Stimulated activated CD8-positive, alpha-beta memory T cell treated with anti-CD3 and anti-CD28 coated beads, Interleukin-4, amount 100 ng/mL, for 48 hours (primary cell): ENCODE measurements at regions not wholly inside any gene's neighbourhood (a gene's known extent, or its start where the extent isn't known, plus 50 kb on each side); places are given as distances from the start of the nearest gene placed in this dataset.

ENCODE experiments used
- DNase-seq: peaks from one replicate; pipeline ENCODE4 v3.0.0-alpha.2; 2020

- DNase-seq = no peak
Measured at GRCh38 chr13:89936256-89936655, 1411.2 kb upstream of the MIR17HG start.

GRCh38 chr13:89937420-89937819 lies 1410.1 kb upstream of the MIR17HG start:
- no peak for DNase-seq

GRCh38 chr13:89940383-89940782 lies 1407.1 kb upstream of the MIR17HG start:
- DNase-seq = no peak

GRCh38 chr13:89943139-89943538 lies 1404.3 kb upstream of the MIR17HG start:
- no peak for DNase-seq

GRCh38 chr13:89950225-89950624 lies 1397.3 kb upstream of the MIR17HG start:
- DNase-seq = no peak

- no peak for DNase-seq
Measured at GRCh38 chr13:89951341-89951740, 1396.1 kb upstream of the MIR17HG start.

GRCh38 chr13:89953581-89953980 lies 1393.9 kb upstream of the MIR17HG start:
- no peak for DNase-seq

GRCh38 chr13:89955773-89956172 lies 1391.7 kb upstream of the MIR17HG start:
- no peak for DNase-seq

- DNase-seq = no peak
Measured at GRCh38 chr13:89959074-89959473, 1388.4 kb upstream of the MIR17HG start.

GRCh38 chr13:89965252-89965651 lies 1382.2 kb upstream of the MIR17HG start:
- no peak for DNase-seq

- DNase-seq = no peak
Measured at GRCh38 chr13:89966524-89966923, 1381.0 kb upstream of the MIR17HG start.

GRCh38 chr13:89967701-89968100 lies 1379.8 kb upstream of the MIR17HG start:
- no peak for DNase-seq

GRCh38 chr13:89968470-89968869 lies 1379.0 kb upstream of the MIR17HG start:
- no peak for DNase-seq

- DNase-seq = no peak
Measured at GRCh38 chr13:89970353-89970709, 1377.2 kb upstream of the MIR17HG start.

- DNase-seq = no peak
Measured at GRCh38 chr13:89977203-89977602, 1370.3 kb upstream of the MIR17HG start.

- DNase-seq = no peak
Measured at GRCh38 chr13:89980896-89981295, 1366.6 kb upstream of the MIR17HG start.

- DNase-seq = no peak
Measured at GRCh38 chr13:89982407-89983095, 1364.9 kb upstream of the MIR17HG start.

- DNase-seq = no peak
Measured at GRCh38 chr13:89988206-89988605, 1359.3 kb upstream of the MIR17HG start.

GRCh38 chr13:90003566-90003965 lies 1343.9 kb upstream of the MIR17HG start:
- no peak for DNase-seq

- no peak for DNase-seq
Measured at GRCh38 chr13:90008707-90009149, 1338.8 kb upstream of the MIR17HG start.

GRCh38 chr13:90014038-90014437 lies 1333.4 kb upstream of the MIR17HG start:
- DNase-seq = no peak

- DNase-seq = no peak
Measured at GRCh38 chr13:90015565-90016507, 1331.7 kb upstream of the MIR17HG start.

GRCh38 chr13:90016688-90017087 lies 1330.8 kb upstream of the MIR17HG start:
- DNase-seq = no peak

- no peak for DNase-seq
Measured at GRCh38 chr13:90020536-90021070, 1326.9 kb upstream of the MIR17HG start.
